ENCODE measurements at regions not wholly inside any gene's neighbourhood (a gene's known extent, or its start where the extent isn't known, plus 50 kb on each side); places are given as distances from the start of the nearest gene placed in this dataset.
"Not testable (repeated sequence)": the region's sequence is repeated elsewhere in the genome, so short reads cannot be mapped to it uniquely, and the experiment has no call there.

- H3K9me3 ChIP-seq (ENCODE audit: control insufficient read depth in 4 of 4, insufficient read depth in 3 of 4, low read length in 3 of 4): no peaks in the 10 kb centered on the region
- no peak overlapping the region for H3K27ac ChIP-seq (ENCODE audit: low read depth in 1 of 2, low read length in 1 of 2)
- no peak overlapping the region for H3K4me3 ChIP-seq
- H3K27me3 ChIP-seq (ENCODE audit: control insufficient read depth in 3 of 3, insufficient read depth in 3 of 3, low read length in 2 of 3): no peaks in the 10 kb centered on the region
- no peak overlapping the region for H3K9ac ChIP-seq (ENCODE audit: insufficient read depth in 1 of 2, low read length in 2 of 2)
- no peak for TF ChIP-seq CTCF (IDR thresholded peaks at IDR 0.05; ENCODE audit: control extremely low read depth, extremely low read depth)
- DNase-seq: no peak
- 93 to 94% methylated on average over 3 of the region's 3 CpGs for WGBS, 2 donors
- H3K36me3 ChIP-seq (ENCODE audit: control insufficient read depth in 4 of 4, insufficient read depth in 4 of 4, low read length in 4 of 4): no peaks in the 10 kb centered on the region
- ATAC-seq (ENCODE audit: insufficient read depth, low FRiP score): no peak
- no peaks in the 10 kb centered on the region for H3K4me1 ChIP-seq (ENCODE audit: control insufficient read depth in 5 of 5, insufficient read depth in 5 of 5, low read length in 5 of 5)
Measured at GRCh38 chr21:18550361-18550760, 146.8 kb upstream of the TMPRSS15 start.

- Histone ChIP-seq H3K27ac (ENCODE audit: low read depth in 1 of 2, low read length in 1 of 2) (no peak overlapping the region), H3K9ac (ENCODE audit: insufficient read depth in 1 of 2, low read length in 2 of 2) (no peak overlapping the region), H3K9me3 (ENCODE audit: control insufficient read depth in 4 of 4, insufficient read depth in 3 of 4, low read length in 3 of 4) (no peaks in the 10 kb centered on the region), H3K4me1 (ENCODE audit: control insufficient read depth in 5 of 5, insufficient read depth in 5 of 5, low read length in 5 of 5) (no peaks in the 10 kb centered on the region), H3K27me3 (ENCODE audit: control insufficient read depth in 3 of 3, insufficient read depth in 3 of 3, low read length in 2 of 3) (no peaks in the 10 kb centered on the region), H3K4me3 (no peak overlapping the region), H3K36me3 (ENCODE audit: control insufficient read depth in 4 of 4, insufficient read depth in 4 of 4, low read length in 4 of 4) (no peaks in the 10 kb centered on the region)
- ATAC-seq (ENCODE audit: insufficient read depth, low FRiP score) (no peak), DNase-seq (no peak)
- TF ChIP-seq CTCF (IDR thresholded peaks at IDR 0.05; ENCODE audit: control extremely low read depth, extremely low read depth): no peak
- WGBS, 2 donors: 76 to 87% methylated on average over 2 of the region's 2 CpGs
Measured at GRCh38 chr21:18553786-18554185, 150.2 kb upstream of the TMPRSS15 start.

GRCh38 chr21:18567770-18568169, 164.2 kb upstream of the TMPRSS15 start:
- H3K9ac ChIP-seq (ENCODE audit: insufficient read depth in 1 of 2, low read length in 2 of 2); ATAC-seq (ENCODE audit: insufficient read depth, low FRiP score); H3K4me3 ChIP-seq; H3K4me1 ChIP-seq (ENCODE audit: control insufficient read depth in 5 of 5, insufficient read depth in 5 of 5, low read length in 5 of 5); H3K36me3 ChIP-seq (ENCODE audit: control insufficient read depth in 4 of 4, insufficient read depth in 4 of 4, low read length in 4 of 4); H3K27ac ChIP-seq (ENCODE audit: low read depth in 1 of 2, low read length in 1 of 2); DNase-seq; H3K9me3 ChIP-seq (ENCODE audit: control insufficient read depth in 4 of 4, insufficient read depth in 3 of 4, low read length in 3 of 4); H3K27me3 ChIP-seq (ENCODE audit: control insufficient read depth in 3 of 3, insufficient read depth in 3 of 3, low read length in 2 of 3): not testable (repeated sequence)
- WGBS, 2 donors: 89 to 94% methylated on average over 10 of the region's 10 CpGs

GRCh38 chr21:18588001-18588662, 184.5 kb upstream of the TMPRSS15 start:
- H3K27ac ChIP-seq (ENCODE audit: low read depth in 1 of 2, low read length in 1 of 2): no peak overlapping the region
- H3K4me1 ChIP-seq (ENCODE audit: control insufficient read depth in 5 of 5, insufficient read depth in 5 of 5, low read length in 5 of 5): no peaks in the 10 kb centered on the region
- no peak overlapping the region for H3K9ac ChIP-seq (ENCODE audit: insufficient read depth in 1 of 2, low read length in 2 of 2)
- DNase-seq (no peak), ATAC-seq (ENCODE audit: insufficient read depth, low FRiP score) (no peak)
- H3K9me3 ChIP-seq (ENCODE audit: control insufficient read depth in 4 of 4, insufficient read depth in 3 of 4, low read length in 3 of 4): peaks cover 0 to 3% (median 0%) of the 10 kb centered on the region in 4 donors
- no peaks in the 10 kb centered on the region for H3K36me3 ChIP-seq (ENCODE audit: control insufficient read depth in 4 of 4, insufficient read depth in 4 of 4, low read length in 4 of 4)
- H3K4me3 ChIP-seq: no peak overlapping the region
- 61 to 75% methylated on average over 4 of the region's 4 CpGs for WGBS, 2 donors
- H3K27me3 ChIP-seq (ENCODE audit: control insufficient read depth in 3 of 3, insufficient read depth in 3 of 3, low read length in 2 of 3): no peaks in the 10 kb centered on the region
- no peak for TF ChIP-seq CTCF (IDR thresholded peaks at IDR 0.05; ENCODE audit: control extremely low read depth, extremely low read depth)

Measured in lung (tissue), 11 donors.